ENCODE measurements at regions not wholly inside any gene's neighbourhood (a gene's known extent, or its start where the extent isn't known, plus 50 kb on each side); places are given as distances from the start of the nearest gene placed in this dataset.
"Not testable (repeated sequence)": the region's sequence is repeated elsewhere in the genome, so short reads cannot be mapped to it uniquely, and the experiment has no call there.

DNA sequence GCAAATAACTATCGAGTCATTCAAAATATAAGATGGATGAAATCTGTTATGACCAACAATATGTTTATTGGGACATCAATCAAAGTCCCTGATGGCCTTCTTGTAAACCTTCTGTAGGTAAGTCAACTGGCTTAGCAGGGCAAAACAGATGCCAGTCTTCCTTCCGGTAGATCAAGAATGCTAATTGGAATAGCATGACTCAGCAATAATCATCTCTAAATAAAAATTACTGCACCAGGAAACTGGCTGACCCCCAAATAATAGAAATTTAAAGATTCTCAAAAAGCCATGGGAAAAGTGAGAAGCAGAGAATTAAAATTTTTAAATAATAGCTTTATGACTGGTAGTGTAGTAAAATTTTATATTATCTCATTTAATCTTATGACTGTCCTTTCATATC is 1005.4 kb downstream of the OLFM4 start:
- ChIA-PET CTCF (interaction anchor here (1.3 kb wide), 1 partner anchor 9 kb away, joined by 4 read pairs; no protein-coding TSS in a partner anchor), POLR2A (no interaction called here)
- TF ChIP-seq CTCF (IDR thresholded peaks at IDR 0.05; ENCODE audit: control extremely low read depth, extremely low read depth, low read depth, missing control alignments) = no peak
- no peak for DNase-seq (ENCODE audit: extremely low spot score)

- CTCF ChIA-PET; DNase-seq (ENCODE audit: extremely low spot score); POLR2A ChIA-PET: not testable (repeated sequence)
These were observed 1028.8 kb downstream of the OLFM4 start for GRCh38 chr13:54057416-54057815.

DNA sequence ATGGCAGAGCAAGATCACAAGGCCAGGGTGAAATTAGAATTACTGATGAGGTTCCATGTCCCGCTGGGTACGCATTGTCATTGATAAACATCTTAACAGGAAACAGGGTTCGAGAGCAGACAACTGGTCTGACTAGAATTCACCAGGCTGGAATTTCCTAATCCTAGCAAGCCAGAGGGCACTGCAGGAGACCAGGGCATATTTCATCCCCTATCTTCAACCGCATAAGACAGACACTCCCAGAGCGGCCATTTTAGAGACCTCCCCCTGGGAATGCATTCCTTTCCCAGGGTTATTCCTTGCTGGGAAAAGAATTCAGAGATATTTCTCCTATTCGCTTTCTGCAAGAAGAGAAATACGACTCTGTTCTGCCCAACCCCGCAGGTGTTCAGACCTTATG is 1041.3 kb downstream of the OLFM4 start:
- POLR2A ChIA-PET; DNase-seq (ENCODE audit: extremely low spot score): not testable (repeated sequence)
- CTCF ChIA-PET = interaction anchor here (1.4 kb wide), 1 partner anchor 11 kb away, joined by 4 read pairs; no protein-coding TSS in a partner anchor

- CTCF ChIA-PET = no interaction called here
- DNase-seq (ENCODE audit: extremely low spot score) = no peak
- TF ChIP-seq CTCF (IDR thresholded peaks at IDR 0.05; ENCODE audit: control extremely low read depth, extremely low read depth, low read depth, missing control alignments) = no peak
- POLR2A ChIA-PET = no interaction called here
These were observed 1049.0 kb downstream of the OLFM4 start for GRCh38 chr13:54077569-54077968.

DNA sequence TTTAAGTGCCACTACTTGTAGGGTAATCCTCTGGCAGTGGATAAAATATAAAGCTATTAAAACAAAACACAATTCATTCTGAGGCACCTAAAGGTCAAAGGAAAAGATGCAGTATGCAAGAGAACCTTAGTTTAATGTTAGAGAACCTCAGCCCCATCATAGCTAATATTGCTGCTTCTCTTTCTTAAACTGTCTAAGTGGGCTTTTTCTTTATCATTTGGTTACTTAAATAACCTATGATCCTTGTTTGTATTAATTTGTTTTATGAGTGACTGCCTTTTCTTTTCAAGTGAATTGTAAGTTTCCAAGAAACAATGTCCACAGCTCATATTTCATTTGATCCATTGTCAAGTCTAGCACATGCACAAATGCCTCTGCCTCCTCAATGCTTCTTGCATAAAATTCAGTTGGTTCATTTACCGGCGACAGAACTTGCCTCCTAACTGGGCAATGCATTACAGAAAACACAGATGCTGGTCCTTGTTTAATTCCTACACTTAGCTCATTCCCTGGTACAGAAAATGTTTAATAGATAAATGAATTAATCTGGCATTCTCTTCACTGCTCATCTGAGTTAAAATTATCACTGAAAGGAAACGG is 1049.8 kb downstream of the OLFM4 start:
- ChIA-PET POLR2A (no interaction called here), CTCF (interaction anchor here (0.7 to 1.0 kb wide), 2 partner anchors 10 to 154 kb away, joined by 3 read pairs; no protein-coding TSS in a partner anchor)
- no peak for TF ChIP-seq CTCF (IDR thresholded peaks at IDR 0.05; ENCODE audit: control extremely low read depth, extremely low read depth, low read depth, missing control alignments)
- no peak for DNase-seq (ENCODE audit: extremely low spot score)

DNA sequence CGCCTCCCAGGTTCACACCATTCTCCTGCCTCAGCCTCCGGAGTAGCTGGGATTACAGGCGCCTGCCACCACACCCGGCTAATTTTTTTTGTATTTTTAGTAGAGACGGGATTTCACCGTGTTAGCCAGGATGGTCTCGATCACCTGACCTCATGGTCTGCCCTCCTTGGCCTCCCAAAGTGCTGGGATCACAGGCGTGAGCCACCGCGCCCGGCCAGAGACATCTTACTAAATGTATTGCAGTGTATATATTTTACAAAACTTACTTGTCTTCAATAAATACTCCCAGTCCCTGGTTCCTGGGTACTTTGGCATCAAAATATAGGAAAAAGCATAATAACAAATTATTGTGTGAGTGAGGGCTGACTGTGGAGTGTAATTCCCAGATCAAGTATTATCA is 1053.7 kb downstream of the OLFM4 start:
- DNase-seq (ENCODE audit: extremely low spot score); POLR2A ChIA-PET; CTCF ChIA-PET: not testable (repeated sequence)

DNA sequence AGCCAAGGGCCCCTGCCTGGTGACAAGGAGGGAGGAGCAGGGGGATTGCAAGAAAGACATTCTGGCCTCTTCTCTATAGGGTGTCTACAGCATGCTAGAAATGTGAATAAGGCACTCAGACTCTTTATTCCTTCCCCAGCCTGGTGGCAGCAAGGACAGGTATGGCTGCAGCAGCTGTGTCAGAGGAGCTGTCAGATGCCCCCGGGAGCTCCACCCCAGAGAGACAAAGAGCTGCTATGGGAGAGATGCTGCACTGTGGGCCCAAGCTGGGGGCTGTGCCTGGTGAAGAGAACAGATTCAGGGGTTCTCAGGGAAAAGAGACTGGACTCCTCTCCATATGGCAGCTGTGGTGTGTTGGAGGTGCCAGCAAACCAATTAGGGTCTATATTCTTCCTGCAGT is 1063.3 kb downstream of the OLFM4 start:
- POLR2A ChIA-PET = no interaction called here
- DNase-seq (ENCODE audit: extremely low spot score) = no peak
- CTCF ChIA-PET = no interaction called here
- no peak for TF ChIP-seq CTCF (IDR thresholded peaks at IDR 0.05; ENCODE audit: control extremely low read depth, extremely low read depth, low read depth, missing control alignments)

GRCh38 chr13:54092686-54093085 is 1064.1 kb downstream of the OLFM4 start:
- POLR2A ChIA-PET = no interaction called here
- CTCF ChIA-PET = no interaction called here
- no peak for DNase-seq (ENCODE audit: extremely low spot score)
- no peak for TF ChIP-seq CTCF (IDR thresholded peaks at IDR 0.05; ENCODE audit: control extremely low read depth, extremely low read depth, low read depth, missing control alignments)
